ENCODE measurements at regions not wholly inside any gene's neighbourhood (a gene's known extent, or its start where the extent isn't known, plus 50 kb on each side); places are given as distances from the start of the nearest gene placed in this dataset.
"Not testable (repeated sequence)": the region's sequence is repeated elsewhere in the genome, so short reads cannot be mapped to it uniquely, and the experiment has no call there.

DNA sequence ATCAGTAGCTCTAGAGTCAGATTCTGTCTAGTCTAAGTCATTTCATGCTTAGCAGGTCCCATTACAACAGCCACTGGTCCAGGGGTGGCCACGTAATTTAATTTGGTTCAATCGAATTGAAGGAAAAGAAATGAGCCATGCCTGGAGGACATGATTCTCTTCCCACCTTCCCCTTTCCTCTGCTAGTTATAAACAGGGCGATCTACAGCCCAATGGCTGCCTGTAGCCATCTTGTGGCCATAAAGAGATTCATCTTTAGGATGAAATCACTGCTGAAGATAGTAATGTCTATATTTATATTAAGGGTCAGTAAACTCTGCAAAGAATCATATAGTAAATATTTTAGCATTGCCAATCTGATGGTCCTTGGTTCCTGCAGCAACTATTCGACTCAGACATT lies 107.4 kb downstream of the SPDYE17 start:
- TF ChIP-seq POLR2AphosphoS5, POLR2A (IDR thresholded peaks at IDR 0.05): not testable (repeated sequence)
- TF ChIP-seq, protein P1, sequence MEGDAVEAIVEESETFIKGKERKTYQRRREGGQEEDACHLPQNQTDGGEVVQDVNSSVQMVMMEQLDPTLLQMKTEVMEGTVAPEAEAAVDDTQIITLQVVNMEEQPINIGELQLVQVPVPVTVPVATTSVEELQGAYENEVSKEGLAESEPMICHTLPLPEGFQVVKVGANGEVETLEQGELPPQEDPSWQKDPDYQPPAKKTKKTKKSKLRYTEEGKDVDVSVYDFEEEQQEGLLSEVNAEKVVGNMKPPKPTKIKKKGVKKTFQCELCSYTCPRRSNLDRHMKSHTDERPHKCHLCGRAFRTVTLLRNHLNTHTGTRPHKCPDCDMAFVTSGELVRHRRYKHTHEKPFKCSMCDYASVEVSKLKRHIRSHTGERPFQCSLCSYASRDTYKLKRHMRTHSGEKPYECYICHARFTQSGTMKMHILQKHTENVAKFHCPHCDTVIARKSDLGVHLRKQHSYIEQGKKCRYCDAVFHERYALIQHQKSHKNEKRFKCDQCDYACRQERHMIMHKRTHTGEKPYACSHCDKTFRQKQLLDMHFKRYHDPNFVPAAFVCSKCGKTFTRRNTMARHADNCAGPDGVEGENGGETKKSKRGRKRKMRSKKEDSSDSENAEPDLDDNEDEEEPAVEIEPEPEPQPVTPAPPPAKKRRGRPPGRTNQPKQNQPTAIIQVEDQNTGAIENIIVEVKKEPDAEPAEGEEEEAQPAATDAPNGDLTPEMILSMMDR (IDR thresholded peaks at IDR 0.05 in 8 of 11, conservative IDR thresholded peaks at IDR 0.05 in 3 of 11), result not testable (repeated sequence)
